DND-41 (cell line): ENCODE measurements at regions not wholly inside any gene's neighbourhood (a gene's known extent, or its start where the extent isn't known, plus 50 kb on each side); places are given as distances from the start of the nearest gene placed in this dataset.
A peak's percentile ranks its signal among the peaks of the same experiment; 100 is the strongest.

ENCODE experiments used
- ATAC-seq: fragments of 200-7000 bp; cut with Tn5 transposase; 3 replicates; pipeline ENCODE4 v1.9.1; 2021; ENCODE audit warnings: low read depth; ENCODE audit not compliant: insufficient read depth
- DNase-seq: peaks from one replicate; pipeline ENCODE4 v3.0.0-alpha.2; 2020
- H2AFZ ChIP-seq: 2 replicates; pipeline ENCODE4 v1.6.0; 2012; ENCODE audit warnings: low read depth, low read length
- H3K27ac ChIP-seq: 2 replicates; pipeline ENCODE4 v1.5.1; 2012; ENCODE audit warnings: low read length, inconsistent platforms
- H3K27me3 ChIP-seq: fragments of 200-600 bp; sonication (generic); 2 replicates; pipeline ENCODE4 v1.6.0; 2012; ENCODE audit warnings: low read length, mild to moderate bottlenecking, inconsistent platforms; ENCODE audit not compliant: insufficient read depth, poor library complexity
- H3K36me3 ChIP-seq: 2 replicates; pipeline ENCODE4 v1.5.1; 2012; ENCODE audit warnings: low read length, inconsistent platforms; ENCODE audit not compliant: insufficient read depth
- H3K4me1 ChIP-seq: 2 replicates; pipeline ENCODE4 v1.5.1; 2012; ENCODE audit warnings: mild to moderate bottlenecking, low read length; ENCODE audit not compliant: insufficient read depth
- H3K4me2 ChIP-seq: 2 replicates; pipeline ENCODE4 v1.6.0; 2012; ENCODE audit warnings: mild to moderate bottlenecking, moderate library complexity, low read length, inconsistent platforms; ENCODE audit not compliant: insufficient read depth
- H3K4me3 ChIP-seq, 2 experiments: fragments of 200-600 bp in 1 of 2; shearing (Covaris generic) in 1 of 2; 2 replicates each; pipeline ENCODE4 v1.5.1; 2012 to 2016; ENCODE audit warnings: inconsistent platforms in 2 of 2, low read length in 2 of 2, mild to moderate bottlenecking in 2 of 2, low read depth in 1 of 2, moderate library complexity in 1 of 2
- H3K79me2 ChIP-seq: 2 replicates; pipeline ENCODE4 v1.6.0; 2012; ENCODE audit warnings: low read length, inconsistent platforms; ENCODE audit not compliant: insufficient read depth
- H3K9ac ChIP-seq: 2 replicates; pipeline ENCODE4 v1.6.0; 2012; ENCODE audit warnings: low read depth, mild to moderate bottlenecking, inconsistent platforms, low read length, moderate library complexity
- H3K9me3 ChIP-seq: 2 replicates; pipeline ENCODE4 v1.5.1; 2012; ENCODE audit warnings: low read length, moderate library complexity, mild to moderate bottlenecking, inconsistent platforms; ENCODE audit not compliant: insufficient read depth, severe bottlenecking
- H4K20me1 ChIP-seq: 2 replicates; pipeline ENCODE4 v1.6.0; 2012; ENCODE audit warnings: low read length; ENCODE audit not compliant: insufficient read depth
- CTCF ChIP-seq: IDR thresholded peaks from 2 replicates; pipeline ENCODE4 v1.5.1; 2012; ENCODE audit warnings: borderline replicate concordance, low read length, moderate library complexity, mild to moderate bottlenecking; ENCODE audit not compliant: poor library complexity, severe bottlenecking; ENCODE audit errors: extremely low read depth
- EZH2 ChIP-seq: IDR thresholded peaks from 3 replicates; pipeline ENCODE4 v1.6.1; 2012; ENCODE audit warnings: borderline replicate concordance, low read depth, mild to moderate bottlenecking, moderate library complexity, low read length, inconsistent platforms; ENCODE audit not compliant: severe bottlenecking

GRCh38 chr20:60321601-60322000 is 363.4 kb downstream of the CDH26 start:
- no peaks in the 10 kb centered on the region for H3K27me3 ChIP-seq
- H3K9ac ChIP-seq: no peak overlapping the region
- DNase-seq: no peak
- TF ChIP-seq EZH2 (no peak), CTCF (no peak)
- peaks cover 3% of the 10 kb centered on the region; the same call in 1 of the 2 replicates for H3K4me1 ChIP-seq
- H3K27ac ChIP-seq: no peak overlapping the region
- peaks cover 96% of the 10 kb centered on the region for H3K36me3 ChIP-seq
- peaks cover 24% of the 10 kb centered on the region for H4K20me1 ChIP-seq
- no peak overlapping the region for H3K4me2 ChIP-seq
- no peak overlapping the region for H2AFZ ChIP-seq
- no peak for ATAC-seq
- H3K79me2 ChIP-seq: peaks cover 43% of the 10 kb centered on the region
- H3K9me3 ChIP-seq: no peaks in the 10 kb centered on the region
- no peak overlapping the region for H3K4me3 ChIP-seq

GRCh38 chr20:60326821-60327220 is 368.6 kb downstream of the CDH26 start:
- peaks cover 3% of the 10 kb centered on the region; the same call in 1 of the 2 replicates for H4K20me1 ChIP-seq
- no peaks in the 10 kb centered on the region for H3K9me3 ChIP-seq
- no peak overlapping the region for H2AFZ ChIP-seq
- no peaks in the 10 kb centered on the region for H3K4me1 ChIP-seq
- ATAC-seq: no peak
- no peak overlapping the region for H3K9ac ChIP-seq
- no peaks in the 10 kb centered on the region for H3K27me3 ChIP-seq
- peaks cover 78% of the 10 kb centered on the region for H3K36me3 ChIP-seq
- no peak overlapping the region for H3K4me3 ChIP-seq
- DNase-seq: no peak
- H3K79me2 ChIP-seq: peaks cover 13% of the 10 kb centered on the region
- no peak for TF ChIP-seq EZH2
- no peak for TF ChIP-seq CTCF
- H3K27ac ChIP-seq: no peak overlapping the region; the same call in 1 of the 2 replicates
- H3K4me2 ChIP-seq: no peak overlapping the region

GRCh38 chr20:60327971-60328660 is 369.9 kb downstream of the CDH26 start:
- no peak for TF ChIP-seq CTCF
- no peak for TF ChIP-seq EZH2
- no peak for DNase-seq
- ATAC-seq: no peak
- no peak overlapping the region for H3K4me2 ChIP-seq
- no peak overlapping the region for H3K4me3 ChIP-seq
- H3K4me1 ChIP-seq: no peaks in the 10 kb centered on the region
- H3K9ac ChIP-seq: no peak overlapping the region
- no peaks in the 10 kb centered on the region for H3K27me3 ChIP-seq
- H3K27ac ChIP-seq: peak overlapping the region; percentile 2; the same call in 1 of the 2 replicates
- H3K79me2 ChIP-seq: peaks cover 8% of the 10 kb centered on the region
- H2AFZ ChIP-seq: no peak overlapping the region
- H3K9me3 ChIP-seq: no peaks in the 10 kb centered on the region
- peaks cover 69% of the 10 kb centered on the region for H3K36me3 ChIP-seq
- H4K20me1 ChIP-seq: peaks cover 3% of the 10 kb centered on the region; the same call in 1 of the 2 replicates
